ENCODE measurements at regions not wholly inside any gene's neighbourhood (a gene's known extent, or its start where the extent isn't known, plus 50 kb on each side); places are given as distances from the start of the nearest gene placed in this dataset.

- Histone ChIP-seq H3K4me3 (ENCODE audit: low read depth, low read length) (no peak overlapping the region), H3K9me3 (ENCODE audit: control insufficient read depth, insufficient read depth, low read length) (peaks cover under 1% of the 10 kb centered on the region; the same call in 1 of the 2 replicates), H3K27ac (ENCODE audit: low read depth, low read length) (no peak overlapping the region), H3K27me3 (ENCODE audit: control insufficient read depth, insufficient read depth, low read length) (no peaks in the 10 kb centered on the region)
- TF ChIP-seq CTCF (IDR thresholded peaks at IDR 0.05; ENCODE audit: low read depth, low read length), result no peak
- no peak for DNase-seq (ENCODE audit: low read depth, low spot score)
- ChIA-PET POLR2A (no interaction called here), CTCF (no interaction called here)
Observed at GRCh38 chr1:234929369-234929768, 199.3 kb downstream of the TOMM20 start.

DNA sequence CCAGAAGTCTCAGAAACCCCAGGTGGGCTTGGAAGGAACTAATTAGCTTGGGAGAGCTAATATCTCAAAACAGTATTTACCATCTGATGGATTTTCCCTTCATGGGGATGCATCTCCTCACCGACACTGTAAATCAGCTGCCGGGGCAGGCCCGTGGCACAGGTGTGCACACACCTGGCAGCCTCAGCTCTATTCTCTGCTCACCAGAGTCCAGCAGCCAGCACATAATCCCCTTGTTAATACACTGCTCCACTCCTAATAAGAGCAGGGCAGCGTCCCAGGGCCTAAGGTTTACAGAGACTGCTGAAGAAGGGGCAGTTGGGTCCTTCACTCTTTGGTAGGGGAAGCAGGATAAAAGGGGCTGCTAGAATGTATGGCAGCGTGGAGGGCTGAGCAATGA lies 200.0 kb downstream of the TOMM20 start:
- ChIA-PET POLR2A (no interaction called here), CTCF (interaction anchor here (0.6 to 1.0 kb wide), 2 partner anchors 104 to 155 kb away, joined by 4 to 5 read pairs; no protein-coding TSS in a partner anchor)
- Histone ChIP-seq H3K27ac (ENCODE audit: low read depth, low read length) (no peak overlapping the region), H3K4me3 (ENCODE audit: low read depth, low read length) (no peak overlapping the region), H3K9me3 (ENCODE audit: control insufficient read depth, insufficient read depth, low read length) (peaks cover 2% of the 10 kb centered on the region; the same call in 1 of the 2 replicates), H3K27me3 (ENCODE audit: control insufficient read depth, insufficient read depth, low read length) (no peaks in the 10 kb centered on the region)
- TF ChIP-seq CTCF (IDR thresholded peaks at IDR 0.05; ENCODE audit: low read depth, low read length), result no peak
- DNase-seq (ENCODE audit: low read depth, low spot score), result no peak

GRCh38 chr1:234927971-234928640 lies 200.5 kb downstream of the TOMM20 start:
- no peak overlapping the region for H3K4me3 ChIP-seq (ENCODE audit: low read depth, low read length)
- no peak overlapping the region for H3K27ac ChIP-seq (ENCODE audit: low read depth, low read length)
- POLR2A ChIA-PET, result no interaction called here
- DNase-seq (ENCODE audit: low read depth, low spot score), result no peak
- peaks cover 2% of the 10 kb centered on the region; the same call in 1 of the 2 replicates for H3K9me3 ChIP-seq (ENCODE audit: control insufficient read depth, insufficient read depth, low read length)
- CTCF ChIA-PET, result interaction anchor here (0.6 to 1.0 kb wide), 2 partner anchors 105 to 156 kb away, joined by 4 to 5 read pairs; no protein-coding TSS in a partner anchor
- TF ChIP-seq CTCF (IDR thresholded peaks at IDR 0.05; ENCODE audit: low read depth, low read length), result no peak
- H3K27me3 ChIP-seq (ENCODE audit: control insufficient read depth, insufficient read depth, low read length), result no peaks in the 10 kb centered on the region

DNA sequence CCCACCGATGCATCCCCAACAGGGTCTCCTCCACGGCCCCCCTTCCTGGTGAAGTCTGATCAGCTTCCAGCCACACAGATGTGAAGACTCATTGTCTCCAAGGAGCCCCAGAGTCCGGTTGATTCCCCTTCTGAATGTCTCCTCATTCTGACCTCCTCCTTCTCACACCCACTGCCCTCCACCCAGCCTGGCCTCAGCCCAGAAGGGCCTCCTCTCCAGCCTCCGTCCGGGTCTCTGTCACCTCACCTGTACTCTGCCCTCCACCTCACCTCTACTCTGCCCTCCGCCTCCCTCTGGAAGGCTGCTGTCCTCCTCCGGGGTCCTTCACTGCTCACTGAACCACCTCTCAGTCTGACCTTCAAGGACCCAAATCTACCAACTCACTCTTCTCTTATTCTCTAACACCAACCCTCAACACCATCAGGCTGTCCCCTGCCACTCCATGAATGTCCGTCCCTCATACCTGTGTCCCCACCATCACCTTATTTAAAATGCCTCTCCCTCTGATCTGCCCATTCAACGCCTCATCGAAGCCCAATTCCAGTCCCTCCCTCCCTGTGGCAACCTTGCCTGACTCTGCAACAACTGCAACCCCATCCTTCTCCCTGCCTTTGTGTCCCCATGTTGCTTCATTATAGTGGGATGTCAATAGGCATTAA lies 201.2 kb downstream of the TOMM20 start:
- Histone ChIP-seq H3K4me3 (ENCODE audit: low read depth, low read length) (no peak overlapping the region), H3K27ac (ENCODE audit: low read depth, low read length) (no peak overlapping the region), H3K9me3 (ENCODE audit: control insufficient read depth, insufficient read depth, low read length) (peaks cover 2% of the 10 kb centered on the region; the same call in 1 of the 2 replicates), H3K27me3 (ENCODE audit: control insufficient read depth, insufficient read depth, low read length) (no peaks in the 10 kb centered on the region)
- POLR2A ChIA-PET, result interaction anchor here (2.5 kb wide), 1 partner anchor 36 kb away, joined by 12 read pairs; no protein-coding TSS in a partner anchor
- TF ChIP-seq CTCF (IDR thresholded peaks at IDR 0.05; ENCODE audit: low read depth, low read length), result no peak
- no peak for DNase-seq (ENCODE audit: low read depth, low spot score)
- CTCF ChIA-PET, result no interaction called here

Data from AG04450 (cell line).